Mesendoderm (in vitro differentiated cells): ENCODE measurements at regions not wholly inside any gene's neighbourhood (a gene's known extent, or its start where the extent isn't known, plus 50 kb on each side); places are given as distances from the start of the nearest gene placed in this dataset.

Experiments
- DNase-seq: peaks from one replicate; pipeline ENCODE4 v3.0.0; 2013
- H2AK5ac ChIP-seq: 2 replicates; pipeline ENCODE4 v1.6.1; 2013; ENCODE audit warnings: low read length, inconsistent platforms
- H2BK120ac ChIP-seq: 2 replicates; pipeline ENCODE4 v1.6.1; 2013; ENCODE audit warnings: low read depth, mild to moderate bottlenecking, low read length, moderate library complexity, mixed read lengths
- H2BK15ac ChIP-seq: replicated peaks from 2 replicates; pipeline ENCODE4 v1.6.1; 2013; ENCODE audit warnings: low read depth, mild to moderate bottlenecking, moderate library complexity
- H2BK5ac ChIP-seq: 2 replicates; pipeline ENCODE4 v1.6.1; 2013; ENCODE audit warnings: low read length, inconsistent platforms
- H3K18ac ChIP-seq: 2 replicates; pipeline ENCODE4 v1.6.1; 2013; ENCODE audit warnings: mild to moderate bottlenecking, low read length, mixed read lengths
- H3K23ac ChIP-seq: one replicate; pipeline ENCODE4 v1.6.1; 2013; ENCODE audit warnings: low read length
- H3K27ac ChIP-seq: 2 replicates; pipeline ENCODE4 v1.5.1; 2013; ENCODE audit warnings: low read depth, mild to moderate bottlenecking, inconsistent platforms, low read length, moderate library complexity
- H3K27me3 ChIP-seq: 2 replicates; pipeline ENCODE4 v1.6.1; 2013; ENCODE audit warnings: low read length, control low read depth, mild to moderate bottlenecking, inconsistent platforms; ENCODE audit not compliant: insufficient read depth, poor library complexity
- H3K36me3 ChIP-seq: 2 replicates; pipeline ENCODE4 v1.6.1; 2013; ENCODE audit warnings: low read length, inconsistent platforms; ENCODE audit not compliant: control insufficient read depth, insufficient read depth
- H3K4ac ChIP-seq: one replicate; pipeline ENCODE4 v1.6.1; 2013; ENCODE audit warnings: low read depth, mild to moderate bottlenecking, low read length, moderate library complexity
- H3K4me1 ChIP-seq: 2 replicates; pipeline ENCODE4 v1.6.1; 2013; ENCODE audit warnings: low read depth, low read length, inconsistent platforms; ENCODE audit not compliant: control insufficient read depth
- H3K4me2 ChIP-seq: 2 replicates; pipeline ENCODE4 v1.6.1; 2013; ENCODE audit warnings: low read length
- H3K4me3 ChIP-seq: 2 replicates; pipeline ENCODE4 v1.5.1; 2013; ENCODE audit warnings: mild to moderate bottlenecking, low read length
- H3K56ac ChIP-seq: one replicate; pipeline ENCODE4 v1.6.1; 2013; ENCODE audit warnings: low read length
- H3K79me1 ChIP-seq: 2 replicates; pipeline ENCODE4 v1.6.1; 2013; ENCODE audit warnings: low read length, inconsistent platforms
- H3K79me2 ChIP-seq: 2 replicates; pipeline ENCODE4 v1.6.1; 2013; ENCODE audit warnings: mild to moderate bottlenecking, low read length; ENCODE audit not compliant: control insufficient read depth, insufficient read depth
- H3K9ac ChIP-seq: 2 replicates; pipeline ENCODE4 v1.6.1; 2013; ENCODE audit warnings: low read length, inconsistent platforms
- H4K5ac ChIP-seq: one replicate; pipeline ENCODE4 v1.6.1; 2013; ENCODE audit warnings: low read length
- H4K8ac ChIP-seq: one replicate; pipeline ENCODE4 v1.6.1; 2013; ENCODE audit warnings: low read depth, mild to moderate bottlenecking, control low read depth, low read length, moderate library complexity
- WGBS: extraction: QIAGEN DNeasy Blood & Tissue Kit; methylation state at CpG from one replicate; pipeline ENCODE4 v1.1.7; 2013; ENCODE audit warnings: low lambda C conversion rate, missing lambda C conversion rate; ENCODE audit not compliant: insufficient coverage; ENCODE audit errors: extremely low coverage; 5-methylcytosine and 5-hydroxymethylcytosine counted together

DNA sequence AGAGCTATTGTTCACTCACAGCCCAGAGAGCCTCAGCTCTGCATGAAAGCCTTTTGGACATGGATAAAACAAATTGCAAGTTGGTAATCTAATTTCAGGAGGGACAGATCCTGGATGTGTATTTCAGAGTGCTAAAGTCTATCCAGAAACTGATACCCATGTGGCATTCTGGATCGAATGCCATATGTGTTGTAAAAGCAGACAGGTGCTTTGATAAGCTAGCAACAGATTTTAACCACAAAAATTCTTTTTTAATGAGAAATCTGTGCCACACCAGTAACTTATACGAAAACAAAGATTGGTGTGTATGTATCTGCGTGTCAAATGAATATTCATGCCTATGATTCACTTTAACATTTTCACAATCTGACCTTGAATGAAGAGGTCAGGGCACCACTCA, 936.6 kb upstream of the MAP3K7 start:
- no peak overlapping the region for H4K5ac ChIP-seq
- no peaks in the 10 kb centered on the region for H3K4me1 ChIP-seq
- H3K79me1 ChIP-seq = no peaks in the 10 kb centered on the region
- H3K23ac ChIP-seq = no peak overlapping the region
- H2BK120ac ChIP-seq = no peak overlapping the region
- no peak overlapping the region for H3K4me2 ChIP-seq
- no peak overlapping the region for H2AK5ac ChIP-seq
- H2BK15ac ChIP-seq = no peak overlapping the region
- no peak overlapping the region for H3K9ac ChIP-seq
- H3K4me3 ChIP-seq = no peak overlapping the region
- no peaks in the 10 kb centered on the region for H3K27me3 ChIP-seq
- no peak for DNase-seq
- H2BK5ac ChIP-seq = no peak overlapping the region
- H3K18ac ChIP-seq = no peak overlapping the region
- H3K79me2 ChIP-seq = no peaks in the 10 kb centered on the region
- H3K56ac ChIP-seq = no peak overlapping the region
- no peak overlapping the region for H3K4ac ChIP-seq
- no peak overlapping the region for H4K8ac ChIP-seq
- no CpG with 5 or more reads among the region's 3 CpGs for WGBS
- H3K36me3 ChIP-seq = no peaks in the 10 kb centered on the region
- H3K27ac ChIP-seq = no peak overlapping the region

DNA sequence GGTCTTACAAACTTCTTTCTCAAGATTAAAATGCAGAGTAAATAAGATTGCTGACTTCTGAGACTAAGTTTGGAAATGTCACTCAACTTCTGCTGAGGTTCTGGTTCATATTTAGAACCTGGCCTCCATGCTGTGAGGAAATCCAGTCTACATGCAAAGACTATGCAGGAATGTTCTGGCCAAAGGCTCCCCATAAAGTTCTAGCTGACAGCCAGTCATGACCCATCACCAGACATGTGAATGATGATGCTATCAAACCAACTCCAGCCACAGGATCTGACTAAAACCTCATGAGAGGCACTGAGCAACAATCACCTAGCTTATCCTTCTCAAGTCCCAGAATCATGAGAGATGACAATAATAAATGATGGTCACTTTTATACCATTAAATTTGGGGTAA, 935.1 kb upstream of the MAP3K7 start:
- no peak overlapping the region for H3K9ac ChIP-seq
- H3K56ac ChIP-seq = no peak overlapping the region
- no peak overlapping the region for H2BK5ac ChIP-seq
- no peaks in the 10 kb centered on the region for H3K4me1 ChIP-seq
- H3K4me2 ChIP-seq = no peak overlapping the region
- no peak overlapping the region for H3K4ac ChIP-seq
- H3K36me3 ChIP-seq = no peaks in the 10 kb centered on the region
- no peak overlapping the region for H2AK5ac ChIP-seq
- no peak overlapping the region for H2BK15ac ChIP-seq
- DNase-seq = no peak
- H3K4me3 ChIP-seq = no peak overlapping the region
- H3K27me3 ChIP-seq = no peaks in the 10 kb centered on the region
- H3K18ac ChIP-seq = no peak overlapping the region
- no peak overlapping the region for H4K5ac ChIP-seq
- H3K27ac ChIP-seq = no peak overlapping the region
- H2BK120ac ChIP-seq = no peak overlapping the region
- no peak overlapping the region for H3K23ac ChIP-seq
- no peaks in the 10 kb centered on the region for H3K79me2 ChIP-seq
- no peak overlapping the region for H4K8ac ChIP-seq
- H3K79me1 ChIP-seq = no peaks in the 10 kb centered on the region

DNA sequence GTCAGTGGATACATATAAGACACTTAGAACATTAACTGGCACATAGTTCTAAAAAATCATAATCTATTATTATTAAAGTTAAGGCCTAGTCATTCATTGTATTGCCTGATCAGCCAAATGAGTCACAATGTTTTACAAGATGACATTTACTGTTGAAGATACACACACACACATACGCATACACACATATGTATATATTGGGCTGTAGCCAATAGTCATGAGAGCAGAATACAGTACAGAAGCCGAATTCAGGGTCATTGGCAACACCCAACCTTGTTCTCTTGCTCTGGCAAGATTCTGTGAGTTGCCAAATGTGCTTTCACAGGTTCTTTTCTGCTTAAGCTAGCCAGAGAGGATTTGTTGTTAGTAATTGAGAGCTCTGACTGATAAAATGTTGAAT, 922.8 kb upstream of the MAP3K7 start:
- Histone ChIP-seq H3K36me3 (no peaks in the 10 kb centered on the region), H3K23ac (no peak overlapping the region), H4K5ac (no peak overlapping the region), H3K18ac (no peak overlapping the region), H2AK5ac (no peak overlapping the region), H3K9ac (no peak overlapping the region), H3K4me2 (no peak overlapping the region), H2BK5ac (no peak overlapping the region), H3K27me3 (no peaks in the 10 kb centered on the region), H3K79me2 (no peaks in the 10 kb centered on the region), H4K8ac (no peak overlapping the region), H3K56ac (no peak overlapping the region), H3K79me1 (no peaks in the 10 kb centered on the region), H2BK120ac (no peak overlapping the region), H3K4me3 (no peak overlapping the region), H3K27ac (no peak overlapping the region), H3K4ac (no peak overlapping the region), H2BK15ac (no peak overlapping the region), H3K4me1 (no peaks in the 10 kb centered on the region)
- no CpG with 5 or more reads among the region's 2 CpGs for WGBS
- no peak for DNase-seq

DNA sequence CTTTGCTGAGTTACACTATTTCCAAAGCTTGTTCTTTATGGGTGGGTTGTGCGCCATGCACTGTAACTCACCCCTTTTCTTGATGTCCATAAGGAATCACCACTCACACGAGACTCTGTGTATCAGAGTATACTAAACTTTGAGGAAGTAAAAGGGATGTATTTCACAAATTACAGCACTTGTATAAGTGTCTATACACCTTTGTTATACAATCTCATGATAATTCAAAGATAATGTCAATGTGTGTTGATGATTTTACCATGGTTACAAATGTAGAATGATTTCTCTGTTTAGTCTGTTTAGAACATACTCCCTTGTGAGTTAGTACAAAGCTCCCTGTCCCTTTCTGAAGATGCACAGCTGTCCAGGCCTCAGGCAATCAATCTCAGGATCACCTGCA, 922.2 kb upstream of the MAP3K7 start:
- H2AK5ac ChIP-seq = no peak overlapping the region
- no peak overlapping the region for H3K23ac ChIP-seq
- H2BK15ac ChIP-seq = no peak overlapping the region
- H3K4me3 ChIP-seq = no peak overlapping the region
- H4K5ac ChIP-seq = no peak overlapping the region
- no peak for DNase-seq
- no peak overlapping the region for H3K4me2 ChIP-seq
- H3K36me3 ChIP-seq = no peaks in the 10 kb centered on the region
- H3K9ac ChIP-seq = no peak overlapping the region
- no peaks in the 10 kb centered on the region for H3K79me2 ChIP-seq
- no peak overlapping the region for H2BK5ac ChIP-seq
- H3K4ac ChIP-seq = no peak overlapping the region
- H3K27me3 ChIP-seq = no peaks in the 10 kb centered on the region
- H4K8ac ChIP-seq = no peak overlapping the region
- no peak overlapping the region for H3K27ac ChIP-seq
- H2BK120ac ChIP-seq = no peak overlapping the region
- H3K79me1 ChIP-seq = no peaks in the 10 kb centered on the region
- H3K56ac ChIP-seq = no peak overlapping the region
- no peaks in the 10 kb centered on the region for H3K4me1 ChIP-seq
- H3K18ac ChIP-seq = no peak overlapping the region
- no CpG with 5 or more reads among the region's 2 CpGs for WGBS

DNA sequence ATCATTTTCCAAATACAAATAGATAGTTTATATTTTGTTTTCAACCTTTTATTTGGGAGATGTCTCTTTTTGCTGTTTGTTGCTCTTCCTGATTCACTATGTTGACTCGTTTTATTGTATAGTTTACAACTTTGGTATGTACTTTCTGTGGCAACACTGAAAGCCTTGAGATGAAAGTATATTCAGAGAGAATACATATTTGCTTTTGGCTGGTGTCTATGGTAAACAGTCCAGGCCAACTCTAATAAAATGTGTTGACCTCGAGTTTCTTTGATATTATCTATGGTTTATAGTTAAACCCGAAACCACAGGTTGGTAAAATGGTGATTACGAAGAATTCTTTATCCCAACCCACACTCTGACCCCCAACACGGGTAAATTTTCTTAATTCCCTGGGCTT, 919.6 kb upstream of the MAP3K7 start:
- H3K4me2 ChIP-seq = no peak overlapping the region

DNA sequence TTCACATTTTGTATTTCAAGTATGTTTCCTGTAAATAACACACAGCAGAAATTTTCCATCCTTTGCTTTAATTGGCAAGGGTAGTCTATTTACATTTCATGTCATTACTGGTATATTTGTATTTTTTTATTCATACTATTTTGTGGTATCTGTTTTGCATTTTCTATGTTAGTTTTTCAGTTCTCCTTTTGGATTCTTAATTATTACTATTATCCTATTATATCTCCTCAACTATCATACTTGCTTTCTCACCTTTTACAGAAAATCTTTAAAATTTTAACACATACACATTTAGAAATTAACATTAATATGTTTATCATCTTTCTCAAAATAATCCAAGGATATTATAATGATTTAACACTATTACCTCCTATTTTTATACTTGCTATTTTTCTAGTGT, 918.3 kb upstream of the MAP3K7 start:
- no peak overlapping the region for H3K27ac ChIP-seq
- no peak overlapping the region for H2BK15ac ChIP-seq
- H3K36me3 ChIP-seq = no peaks in the 10 kb centered on the region
- H3K79me1 ChIP-seq = no peaks in the 10 kb centered on the region
- no peaks in the 10 kb centered on the region for H3K79me2 ChIP-seq
- no peak overlapping the region for H3K56ac ChIP-seq
- H3K27me3 ChIP-seq = no peaks in the 10 kb centered on the region
- H4K8ac ChIP-seq = no peak overlapping the region
- no peak overlapping the region for H3K4ac ChIP-seq
- no peak overlapping the region for H3K23ac ChIP-seq
- H2BK5ac ChIP-seq = no peak overlapping the region
- no peak for DNase-seq
- H2BK120ac ChIP-seq = no peak overlapping the region
- no peaks in the 10 kb centered on the region for H3K4me1 ChIP-seq
- H3K4me2 ChIP-seq = no peak overlapping the region
- no peak overlapping the region for H3K4me3 ChIP-seq
- no peak overlapping the region for H2AK5ac ChIP-seq
- no peak overlapping the region for H4K5ac ChIP-seq
- no peak overlapping the region for H3K9ac ChIP-seq
- H3K18ac ChIP-seq = no peak overlapping the region

More for the DNA sequence above, 919.6 kb upstream of the MAP3K7 start:
- Histone ChIP-seq H3K23ac (no peak overlapping the region), H3K27me3 (no peaks in the 10 kb centered on the region), H3K9ac (no peak overlapping the region), H3K18ac (no peak overlapping the region), H3K56ac (no peak overlapping the region), H2BK15ac (no peak overlapping the region), H2AK5ac (no peak overlapping the region), H3K4me1 (no peaks in the 10 kb centered on the region), H3K36me3 (no peaks in the 10 kb centered on the region), H3K27ac (no peak overlapping the region), H2BK120ac (no peak overlapping the region), H2BK5ac (no peak overlapping the region), H4K5ac (no peak overlapping the region), H3K4ac (no peak overlapping the region), H3K79me1 (no peaks in the 10 kb centered on the region), H3K79me2 (no peaks in the 10 kb centered on the region), H3K4me3 (no peak overlapping the region), H4K8ac (no peak overlapping the region)
- DNase-seq = no peak
- no CpG with 5 or more reads among the region's 5 CpGs for WGBS
